ENCODE measurements at regions not wholly inside any gene's neighbourhood (a gene's known extent, or its start where the extent isn't known, plus 50 kb on each side); places are given as distances from the start of the nearest gene placed in this dataset.

- TF ChIP-seq, protein P1, sequence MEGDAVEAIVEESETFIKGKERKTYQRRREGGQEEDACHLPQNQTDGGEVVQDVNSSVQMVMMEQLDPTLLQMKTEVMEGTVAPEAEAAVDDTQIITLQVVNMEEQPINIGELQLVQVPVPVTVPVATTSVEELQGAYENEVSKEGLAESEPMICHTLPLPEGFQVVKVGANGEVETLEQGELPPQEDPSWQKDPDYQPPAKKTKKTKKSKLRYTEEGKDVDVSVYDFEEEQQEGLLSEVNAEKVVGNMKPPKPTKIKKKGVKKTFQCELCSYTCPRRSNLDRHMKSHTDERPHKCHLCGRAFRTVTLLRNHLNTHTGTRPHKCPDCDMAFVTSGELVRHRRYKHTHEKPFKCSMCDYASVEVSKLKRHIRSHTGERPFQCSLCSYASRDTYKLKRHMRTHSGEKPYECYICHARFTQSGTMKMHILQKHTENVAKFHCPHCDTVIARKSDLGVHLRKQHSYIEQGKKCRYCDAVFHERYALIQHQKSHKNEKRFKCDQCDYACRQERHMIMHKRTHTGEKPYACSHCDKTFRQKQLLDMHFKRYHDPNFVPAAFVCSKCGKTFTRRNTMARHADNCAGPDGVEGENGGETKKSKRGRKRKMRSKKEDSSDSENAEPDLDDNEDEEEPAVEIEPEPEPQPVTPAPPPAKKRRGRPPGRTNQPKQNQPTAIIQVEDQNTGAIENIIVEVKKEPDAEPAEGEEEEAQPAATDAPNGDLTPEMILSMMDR (conservative IDR thresholded peaks at IDR 0.05; ENCODE audit: low read length): no peak
- no peak for DNase-seq (ENCODE audit: low read depth)
- no peak overlapping the region for H3K4me3 ChIP-seq (ENCODE audit: low read length)
Observed at GRCh38 chr3:144127014-144127413, 155.4 kb downstream of the DIPK2A start.

- DNase-seq (ENCODE audit: low read depth): no peak
- TF ChIP-seq, protein P1 (conservative IDR thresholded peaks at IDR 0.05; ENCODE audit: low read length): no peak
- no peak overlapping the region for H3K4me3 ChIP-seq (ENCODE audit: low read length)
Observed at GRCh38 chr3:144127700-144128099, 156.1 kb downstream of the DIPK2A start.

DNA sequence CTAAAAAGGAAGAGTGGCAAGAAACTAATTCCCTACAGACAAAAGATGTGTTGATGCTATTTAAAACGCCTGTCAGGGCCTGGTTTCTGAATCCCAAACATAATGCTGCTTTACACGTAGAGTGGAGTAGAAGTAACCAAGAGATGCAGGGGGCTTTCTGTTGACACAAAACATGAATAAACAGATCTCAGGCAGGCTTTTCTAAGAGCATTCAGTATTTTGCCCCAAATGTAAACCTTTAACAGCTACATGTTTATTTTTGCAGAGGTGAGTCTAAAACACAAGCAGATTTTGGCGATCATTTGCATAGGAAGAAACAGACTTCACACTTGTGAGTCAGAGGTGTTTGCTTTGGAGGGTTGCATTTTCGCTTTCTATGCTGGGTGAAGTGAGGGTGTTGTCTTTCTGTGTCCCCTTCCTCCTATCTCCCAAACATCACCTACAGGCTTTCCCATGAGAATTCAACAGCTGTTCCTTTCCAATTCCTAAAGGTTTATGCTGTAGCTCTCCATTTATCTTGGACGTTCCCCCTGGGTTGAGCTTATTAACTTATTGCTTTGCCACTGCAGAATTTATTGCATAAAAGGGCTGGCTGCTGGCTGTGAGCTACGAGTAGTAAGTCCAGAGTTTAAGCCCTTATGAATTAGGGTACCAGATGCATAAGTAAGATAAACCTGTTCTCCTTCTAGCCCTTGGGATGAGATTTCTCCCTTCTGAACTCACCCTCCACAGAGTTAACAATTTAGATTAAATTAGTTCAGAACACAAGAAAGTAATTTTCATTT is 156.7 kb downstream of the DIPK2A start:
- TF ChIP-seq, protein P1 (conservative IDR thresholded peaks at IDR 0.05; ENCODE audit: low read length): no peak
- no peak overlapping the region for H3K4me3 ChIP-seq (ENCODE audit: low read length)
- DNase-seq (ENCODE audit: low read depth): no peak

GRCh38 chr3:144129536-144130214 is 158.1 kb downstream of the DIPK2A start:
- DNase-seq (ENCODE audit: low read depth): no peak
- H3K4me3 ChIP-seq (ENCODE audit: low read length): no peak overlapping the region
- TF ChIP-seq, protein P1 (conservative IDR thresholded peaks at IDR 0.05; ENCODE audit: low read length): no peak

- TF ChIP-seq, protein P1 (conservative IDR thresholded peaks at IDR 0.05; ENCODE audit: low read length): no peak
- no peak overlapping the region for H3K4me3 ChIP-seq (ENCODE audit: low read length)
- no peak for DNase-seq (ENCODE audit: low read depth)
Observed at GRCh38 chr3:144141074-144141473, 169.5 kb downstream of the DIPK2A start.

- DNase-seq (ENCODE audit: low read depth): no peak
- no peak overlapping the region for H3K4me3 ChIP-seq (ENCODE audit: low read length)
- TF ChIP-seq, protein P1 (conservative IDR thresholded peaks at IDR 0.05; ENCODE audit: low read length): no peak
Observed at GRCh38 chr3:144141496-144141895, 169.9 kb downstream of the DIPK2A start.
